GM12875 (cell line): ENCODE measurements at regions not wholly inside any gene's neighbourhood (a gene's known extent, or its start where the extent isn't known, plus 50 kb on each side); places are given as distances from the start of the nearest gene placed in this dataset.
"Not testable (repeated sequence)": the region's sequence is repeated elsewhere in the genome, so short reads cannot be mapped to it uniquely, and the experiment has no call there.

ENCODE experiments used
- H3K4me3 ChIP-seq: one replicate; pipeline ENCODE4 v1.5.1; 2011; ENCODE audit warnings: low read depth, low read length, control low read depth
- CTCF ChIP-seq: IDR thresholded peaks from 2 replicates; pipeline ENCODE4 v1.5.1; 2011; ENCODE audit warnings: low read depth, mild to moderate bottlenecking, control low read depth, inconsistent platforms, low read length, moderate library complexity, borderline replicate concordance; ENCODE audit not compliant: insufficient read depth

GRCh38 chr2:393711-394696 is 106.1 kb upstream of the ALKAL2 start:
- TF ChIP-seq CTCF: no peak
- H3K4me3 ChIP-seq: no peak overlapping the region

GRCh38 chr2:392926-393280 is 105.0 kb upstream of the ALKAL2 start:
- TF ChIP-seq CTCF: no peak
- H3K4me3 ChIP-seq: no peak overlapping the region

GRCh38 chr2:392181-392925 is 104.5 kb upstream of the ALKAL2 start:
- TF ChIP-seq CTCF: no peak

GRCh38 chr2:391696-392095 is 103.8 kb upstream of the ALKAL2 start:
- no peak overlapping the region for H3K4me3 ChIP-seq
- TF ChIP-seq CTCF: no peak

More at GRCh38 chr2:392181-392925, 104.5 kb upstream of the ALKAL2 start:
- no peak overlapping the region for H3K4me3 ChIP-seq

- no peak for TF ChIP-seq CTCF
- H3K4me3 ChIP-seq: no peak overlapping the region
Observed at GRCh38 chr2:390959-391358, 103.1 kb upstream of the ALKAL2 start.

- H3K4me3 ChIP-seq: not testable (repeated sequence)
Observed at GRCh38 chr2:389985-390384, 102.1 kb upstream of the ALKAL2 start.

GRCh38 chr2:388752-389151 is 100.9 kb upstream of the ALKAL2 start:
- H3K4me3 ChIP-seq: not testable (repeated sequence)

GRCh38 chr2:387980-388421 is 100.1 kb upstream of the ALKAL2 start:
- TF ChIP-seq CTCF: no peak
- H3K4me3 ChIP-seq: no peak overlapping the region
